ENCODE measurements at regions not wholly inside any gene's neighbourhood (a gene's known extent, or its start where the extent isn't known, plus 50 kb on each side); places are given as distances from the start of the nearest gene placed in this dataset.
"Not testable (repeated sequence)": the region's sequence is repeated elsewhere in the genome, so short reads cannot be mapped to it uniquely, and the experiment has no call there.

DNA sequence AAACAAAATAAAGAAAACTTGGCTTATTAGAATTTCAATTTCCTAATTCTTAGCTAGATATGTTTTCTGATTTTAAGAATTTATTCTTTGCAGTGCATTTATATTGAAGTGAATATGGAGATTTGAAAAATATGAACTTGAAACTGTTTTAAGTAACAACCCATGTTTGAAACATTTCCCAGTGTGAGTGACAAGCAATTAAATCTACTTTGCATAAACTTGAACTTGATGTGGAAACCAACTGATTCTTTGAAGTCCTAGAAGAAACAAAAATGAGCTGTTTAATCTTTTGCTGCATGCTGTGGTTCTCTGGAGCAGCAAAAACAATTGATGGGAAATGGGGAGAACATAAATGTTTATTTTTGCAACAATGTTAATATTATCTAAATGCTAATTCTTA lies 430.2 kb downstream of the ARL4A start:
- Histone ChIP-seq H3K4ac (ENCODE audit: low read depth, low read length) (no peak overlapping the region), H3K4me1 (ENCODE audit: control insufficient read depth, low read depth, low read length) (no peaks in the 10 kb centered on the region), H4K5ac (ENCODE audit: low read length) (no peak overlapping the region), H2BK5ac (ENCODE audit: low read length) (no peak overlapping the region), H3K79me1 (ENCODE audit: low read length) (no peaks in the 10 kb centered on the region), H3K27me3 (ENCODE audit: insufficient read depth, low read length, poor library complexity) (no peaks in the 10 kb centered on the region), H2BK15ac (replicated peaks; ENCODE audit: low read depth) (no peak overlapping the region), H3K9ac (ENCODE audit: low read length) (no peak overlapping the region), H3K4me3 (ENCODE audit: low read length) (no peak overlapping the region), H2BK120ac (ENCODE audit: low read depth, low read length) (no peak overlapping the region), H3K27ac (ENCODE audit: low read depth, low read length) (no peak overlapping the region), H4K8ac (ENCODE audit: low read depth, low read length) (no peak overlapping the region), H2AK5ac (ENCODE audit: low read length) (no peak overlapping the region), H3K56ac (ENCODE audit: low read length) (no peak overlapping the region), H3K36me3 (ENCODE audit: control insufficient read depth, insufficient read depth, low read length) (no peaks in the 10 kb centered on the region), H3K23ac (ENCODE audit: low read length) (no peak overlapping the region), H3K4me2 (ENCODE audit: low read length) (no peak overlapping the region), H3K79me2 (ENCODE audit: control insufficient read depth, insufficient read depth, low read length) (no peaks in the 10 kb centered on the region), H3K18ac (ENCODE audit: low read length) (no peak overlapping the region)
- DNase-seq: no peak

DNA sequence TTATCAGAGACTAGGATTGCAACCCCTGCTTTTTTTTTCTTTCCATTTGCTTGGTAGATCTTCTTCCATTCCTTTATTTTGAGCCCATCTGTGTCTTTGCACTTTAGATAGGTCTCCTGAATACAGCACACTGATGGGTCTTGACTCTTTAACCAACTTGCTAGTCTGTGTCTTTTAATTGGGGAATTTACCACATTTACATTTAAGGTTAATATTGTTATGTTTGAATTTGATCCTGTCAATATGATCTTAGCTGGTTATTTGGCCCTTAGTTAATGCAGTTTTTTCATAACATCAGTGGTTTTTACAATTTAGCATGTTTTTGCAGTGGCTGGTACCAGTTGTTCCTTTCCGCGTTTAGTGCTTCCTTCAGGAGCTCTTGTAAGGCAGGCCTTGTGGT lies 437.2 kb downstream of the ARL4A start:
- H3K4ac ChIP-seq (ENCODE audit: low read depth, low read length); H3K27ac ChIP-seq (ENCODE audit: low read depth, low read length); H2AK5ac ChIP-seq (ENCODE audit: low read length); H3K79me2 ChIP-seq (ENCODE audit: control insufficient read depth, insufficient read depth, low read length); H2BK120ac ChIP-seq (ENCODE audit: low read depth, low read length); H3K23ac ChIP-seq (ENCODE audit: low read length); H2BK15ac ChIP-seq (replicated peaks; ENCODE audit: low read depth); H3K79me1 ChIP-seq (ENCODE audit: low read length); H3K36me3 ChIP-seq (ENCODE audit: control insufficient read depth, insufficient read depth, low read length); H4K8ac ChIP-seq (ENCODE audit: low read depth, low read length); H3K27me3 ChIP-seq (ENCODE audit: insufficient read depth, low read length, poor library complexity); H3K18ac ChIP-seq (ENCODE audit: low read length); H3K4me1 ChIP-seq (ENCODE audit: control insufficient read depth, low read depth, low read length); H3K56ac ChIP-seq (ENCODE audit: low read length); H3K4me3 ChIP-seq (ENCODE audit: low read length); DNase-seq; H3K4me2 ChIP-seq (ENCODE audit: low read length); H3K9ac ChIP-seq (ENCODE audit: low read length); H4K5ac ChIP-seq (ENCODE audit: low read length); H2BK5ac ChIP-seq (ENCODE audit: low read length): not testable (repeated sequence)
- WGBS (ENCODE audit: extremely low coverage, insufficient coverage, low lambda C conversion rate): no CpG with 5 or more reads among the region's 2 CpGs

DNA sequence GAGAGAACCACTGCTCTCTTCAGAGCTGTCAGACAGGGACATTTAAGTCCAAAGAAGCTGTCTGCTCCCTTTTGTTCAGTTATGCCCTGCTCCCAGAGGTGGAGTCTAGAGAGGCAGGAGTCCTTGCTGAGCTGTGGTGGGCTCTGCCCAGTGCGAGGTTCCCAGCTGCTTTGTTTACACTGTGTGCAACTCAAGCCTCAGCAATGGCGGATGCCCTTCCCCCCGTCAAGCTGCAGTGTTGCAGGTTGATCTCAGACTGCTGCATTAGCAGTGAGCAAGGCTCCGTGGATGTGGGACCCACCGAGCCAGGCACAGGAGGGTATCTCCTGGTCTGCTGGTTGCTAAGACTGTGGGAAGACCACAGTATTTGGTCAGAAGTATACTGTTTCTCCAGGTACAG lies 438.9 kb downstream of the ARL4A start:
- Histone ChIP-seq H2BK15ac (replicated peaks; ENCODE audit: low read depth) (no peak overlapping the region), H2BK120ac (ENCODE audit: low read depth, low read length) (no peak overlapping the region), H3K23ac (ENCODE audit: low read length) (no peak overlapping the region), H3K27me3 (ENCODE audit: insufficient read depth, low read length, poor library complexity) (no peaks in the 10 kb centered on the region), H4K5ac (ENCODE audit: low read length) (no peak overlapping the region), H3K36me3 (ENCODE audit: control insufficient read depth, insufficient read depth, low read length) (no peaks in the 10 kb centered on the region), H2BK5ac (ENCODE audit: low read length) (no peak overlapping the region), H3K4me2 (ENCODE audit: low read length) (no peak overlapping the region), H3K9ac (ENCODE audit: low read length) (no peak overlapping the region), H3K79me1 (ENCODE audit: low read length) (no peaks in the 10 kb centered on the region), H3K79me2 (ENCODE audit: control insufficient read depth, insufficient read depth, low read length) (no peaks in the 10 kb centered on the region), H4K8ac (ENCODE audit: low read depth, low read length) (no peak overlapping the region), H2AK5ac (ENCODE audit: low read length) (no peak overlapping the region), H3K4me3 (ENCODE audit: low read length) (no peak overlapping the region), H3K4me1 (ENCODE audit: control insufficient read depth, low read depth, low read length) (no peaks in the 10 kb centered on the region), H3K18ac (ENCODE audit: low read length) (no peak overlapping the region), H3K56ac (ENCODE audit: low read length) (no peak overlapping the region), H3K27ac (ENCODE audit: low read depth, low read length) (no peak overlapping the region), H3K4ac (ENCODE audit: low read depth, low read length) (no peak overlapping the region)
- no CpG with 5 or more reads among the region's 5 CpGs for WGBS (ENCODE audit: extremely low coverage, insufficient coverage, low lambda C conversion rate)
- DNase-seq: no peak

DNA sequence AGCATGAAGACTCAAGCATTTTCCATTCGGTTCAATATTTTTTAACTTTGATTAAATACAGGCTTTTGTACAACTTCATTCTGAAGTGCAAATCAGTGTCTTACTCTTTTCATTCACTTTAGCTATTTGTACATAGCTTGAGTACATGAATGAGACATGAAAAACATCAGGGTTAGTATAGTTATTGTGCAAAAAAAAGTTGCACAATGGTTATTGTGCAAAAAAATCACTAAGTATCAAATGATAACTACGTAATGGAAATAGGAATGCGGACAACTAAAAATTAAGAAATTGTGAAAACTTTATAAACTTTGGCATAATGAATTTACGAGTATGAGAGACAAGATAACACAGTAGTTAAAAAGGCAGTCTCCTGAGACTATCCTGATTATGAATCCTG lies 442.9 kb downstream of the ARL4A start:
- DNase-seq: no peak
- no peak overlapping the region for H3K9ac ChIP-seq (ENCODE audit: low read length)
- WGBS (ENCODE audit: extremely low coverage, insufficient coverage, low lambda C conversion rate): no CpG with 5 or more reads among the region's 4 CpGs
- H3K27me3 ChIP-seq (ENCODE audit: insufficient read depth, low read length, poor library complexity): no peaks in the 10 kb centered on the region
- no peak overlapping the region for H4K5ac ChIP-seq (ENCODE audit: low read length)
- no peak overlapping the region for H2BK120ac ChIP-seq (ENCODE audit: low read depth, low read length)
- no peak overlapping the region for H2AK5ac ChIP-seq (ENCODE audit: low read length)
- no peak overlapping the region for H3K4me2 ChIP-seq (ENCODE audit: low read length)
- no peak overlapping the region for H3K4ac ChIP-seq (ENCODE audit: low read depth, low read length)
- no peak overlapping the region for H2BK5ac ChIP-seq (ENCODE audit: low read length)
- H2BK15ac ChIP-seq (replicated peaks; ENCODE audit: low read depth): no peak overlapping the region
- H3K79me2 ChIP-seq (ENCODE audit: control insufficient read depth, insufficient read depth, low read length): no peaks in the 10 kb centered on the region
- H3K18ac ChIP-seq (ENCODE audit: low read length): no peak overlapping the region
- no peak overlapping the region for H3K23ac ChIP-seq (ENCODE audit: low read length)
- no peaks in the 10 kb centered on the region for H3K36me3 ChIP-seq (ENCODE audit: control insufficient read depth, insufficient read depth, low read length)
- no peaks in the 10 kb centered on the region for H3K79me1 ChIP-seq (ENCODE audit: low read length)
- H3K27ac ChIP-seq (ENCODE audit: low read depth, low read length): no peak overlapping the region
- no peak overlapping the region for H3K4me3 ChIP-seq (ENCODE audit: low read length)
- no peak overlapping the region for H3K56ac ChIP-seq (ENCODE audit: low read length)
- H3K4me1 ChIP-seq (ENCODE audit: control insufficient read depth, low read depth, low read length): no peaks in the 10 kb centered on the region
- H4K8ac ChIP-seq (ENCODE audit: low read depth, low read length): no peak overlapping the region

DNA sequence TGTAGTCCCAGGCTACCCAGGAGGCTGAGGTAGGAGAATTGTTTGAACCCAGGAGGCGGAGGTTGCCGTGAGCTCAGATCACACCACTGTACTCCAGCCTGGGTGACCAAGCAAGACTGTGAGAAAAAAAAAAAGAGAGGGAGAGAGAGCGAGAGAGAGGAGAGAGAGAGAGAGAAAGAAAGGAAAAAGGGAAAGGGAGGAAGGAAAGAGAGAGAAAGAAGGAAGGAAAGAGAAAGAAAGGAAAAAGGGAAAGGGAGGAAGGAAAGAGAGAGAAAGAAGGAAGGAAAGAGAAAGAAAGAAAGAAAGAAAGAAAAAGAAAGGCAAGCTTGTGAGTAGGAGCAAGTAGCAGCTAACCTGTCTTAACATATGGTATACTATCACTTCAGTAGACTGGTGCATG lies 443.5 kb downstream of the ARL4A start:
- no CpG with 5 or more reads among the region's 3 CpGs for WGBS (ENCODE audit: extremely low coverage, insufficient coverage, low lambda C conversion rate)

DNA sequence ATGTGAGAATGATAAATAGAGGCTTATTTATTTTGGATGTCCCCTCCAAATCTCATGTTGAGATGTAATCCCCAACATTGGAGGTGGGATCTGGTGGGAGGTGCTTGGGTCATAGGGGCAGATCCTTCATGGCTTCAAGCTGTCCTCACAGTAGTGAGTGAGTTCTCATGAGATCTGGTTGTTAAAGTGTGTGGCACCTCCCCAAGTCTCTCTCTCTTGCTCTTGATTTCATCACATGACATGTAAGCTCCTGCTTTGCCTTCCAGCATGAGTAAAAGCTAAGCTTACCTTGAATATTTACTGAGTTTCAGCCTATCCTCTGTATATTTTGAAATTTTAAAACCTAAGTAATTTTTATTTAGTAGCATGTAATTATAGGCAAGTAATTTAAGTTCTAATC lies 444.9 kb downstream of the ARL4A start:
- no peak overlapping the region for H3K27ac ChIP-seq (ENCODE audit: low read depth, low read length)
- no peak overlapping the region for H3K4me3 ChIP-seq (ENCODE audit: low read length)
- H3K4ac ChIP-seq (ENCODE audit: low read depth, low read length): no peak overlapping the region
- no peak overlapping the region for H4K8ac ChIP-seq (ENCODE audit: low read depth, low read length)
- H2BK15ac ChIP-seq (replicated peaks; ENCODE audit: low read depth): no peak overlapping the region
- H3K4me1 ChIP-seq (ENCODE audit: control insufficient read depth, low read depth, low read length): no peaks in the 10 kb centered on the region
- H2BK5ac ChIP-seq (ENCODE audit: low read length): no peak overlapping the region
- H3K9ac ChIP-seq (ENCODE audit: low read length): no peak overlapping the region
- H3K56ac ChIP-seq (ENCODE audit: low read length): no peak overlapping the region
- no peak overlapping the region for H3K18ac ChIP-seq (ENCODE audit: low read length)
- H4K5ac ChIP-seq (ENCODE audit: low read length): no peak overlapping the region
- no peak overlapping the region for H3K23ac ChIP-seq (ENCODE audit: low read length)
- no peaks in the 10 kb centered on the region for H3K27me3 ChIP-seq (ENCODE audit: insufficient read depth, low read length, poor library complexity)
- H2AK5ac ChIP-seq (ENCODE audit: low read length): no peak overlapping the region
- H2BK120ac ChIP-seq (ENCODE audit: low read depth, low read length): no peak overlapping the region
- no peak for DNase-seq
- H3K79me2 ChIP-seq (ENCODE audit: control insufficient read depth, insufficient read depth, low read length): no peaks in the 10 kb centered on the region
- no peaks in the 10 kb centered on the region for H3K36me3 ChIP-seq (ENCODE audit: control insufficient read depth, insufficient read depth, low read length)
- H3K4me2 ChIP-seq (ENCODE audit: low read length): no peak overlapping the region
- H3K79me1 ChIP-seq (ENCODE audit: low read length): no peaks in the 10 kb centered on the region

More for the DNA sequence above, 443.5 kb downstream of the ARL4A start:
- H3K36me3 ChIP-seq (ENCODE audit: control insufficient read depth, insufficient read depth, low read length); H4K8ac ChIP-seq (ENCODE audit: low read depth, low read length); H3K4me2 ChIP-seq (ENCODE audit: low read length); H3K79me2 ChIP-seq (ENCODE audit: control insufficient read depth, insufficient read depth, low read length); H3K9ac ChIP-seq (ENCODE audit: low read length); H4K5ac ChIP-seq (ENCODE audit: low read length); H3K18ac ChIP-seq (ENCODE audit: low read length); H2BK120ac ChIP-seq (ENCODE audit: low read depth, low read length); H3K4me3 ChIP-seq (ENCODE audit: low read length); H3K23ac ChIP-seq (ENCODE audit: low read length); DNase-seq; H2BK5ac ChIP-seq (ENCODE audit: low read length); H3K4ac ChIP-seq (ENCODE audit: low read depth, low read length); H3K27ac ChIP-seq (ENCODE audit: low read depth, low read length); H3K27me3 ChIP-seq (ENCODE audit: insufficient read depth, low read length, poor library complexity); H3K4me1 ChIP-seq (ENCODE audit: control insufficient read depth, low read depth, low read length); H3K56ac ChIP-seq (ENCODE audit: low read length); H3K79me1 ChIP-seq (ENCODE audit: low read length); H2BK15ac ChIP-seq (replicated peaks; ENCODE audit: low read depth); H2AK5ac ChIP-seq (ENCODE audit: low read length): not testable (repeated sequence)

Data from mesendoderm (in vitro differentiated cells).